ENCODE measurements at regions not wholly inside any gene's neighbourhood (a gene's known extent, or its start where the extent isn't known, plus 50 kb on each side); places are given as distances from the start of the nearest gene placed in this dataset.
"Not testable (repeated sequence)": the region's sequence is repeated elsewhere in the genome, so short reads cannot be mapped to it uniquely, and the experiment has no call there.

DNA sequence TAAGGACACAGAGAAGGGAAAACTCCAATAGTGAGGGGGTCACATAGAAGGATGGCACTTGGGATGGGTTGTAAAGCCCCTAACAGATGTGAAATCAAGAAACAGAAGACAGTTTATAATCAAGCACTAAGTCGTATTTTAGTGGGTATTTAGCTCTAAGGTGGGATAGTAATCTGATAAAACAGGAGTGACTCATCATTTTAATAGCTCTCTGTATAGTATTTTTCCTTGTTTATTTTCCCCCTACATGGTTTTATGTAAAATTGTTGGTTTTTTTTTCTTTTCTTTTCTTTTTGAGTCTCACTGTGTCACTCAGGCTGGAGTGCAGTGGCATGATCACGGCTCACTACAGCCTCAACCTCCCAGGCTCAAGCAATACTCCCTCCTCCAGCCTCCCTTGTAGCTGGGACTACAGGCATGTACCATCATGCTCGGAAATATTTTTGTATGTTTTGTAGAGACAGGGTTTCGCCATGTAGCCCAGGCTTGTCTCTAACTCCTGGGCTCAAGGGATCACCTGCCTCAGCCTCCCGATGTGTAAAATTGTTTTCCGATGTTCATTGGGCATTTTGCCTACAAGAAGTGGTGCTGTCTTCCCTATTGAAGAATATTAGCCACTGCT, 142.6 kb upstream of the SERPINE2 start:
- DNase-seq (ENCODE audit: low read depth in 4 of 4, low spot score in 3 of 4), result no peak

DNA sequence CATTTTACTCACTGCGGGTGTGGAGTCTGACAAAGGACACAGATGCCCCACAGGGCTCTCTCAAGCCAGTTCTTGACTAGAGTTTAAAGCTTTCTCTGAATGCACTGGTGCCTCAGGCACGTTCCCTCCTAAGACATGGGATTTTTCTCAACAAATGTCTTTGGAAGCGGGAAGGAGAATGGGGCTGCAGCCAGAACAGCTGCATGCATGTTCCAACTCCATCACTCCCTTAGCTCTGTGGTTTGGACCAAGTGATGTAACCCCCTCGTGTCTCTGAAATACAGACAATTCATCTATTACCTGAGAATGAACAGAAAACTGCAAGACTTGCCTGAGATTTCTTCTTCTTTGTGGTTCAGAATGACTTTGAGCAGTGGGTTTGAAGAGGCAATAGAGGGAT, 141.7 kb upstream of the SERPINE2 start:
- DNase-seq (ENCODE audit: low read depth in 4 of 4, low spot score in 3 of 4), result no peak

DNA sequence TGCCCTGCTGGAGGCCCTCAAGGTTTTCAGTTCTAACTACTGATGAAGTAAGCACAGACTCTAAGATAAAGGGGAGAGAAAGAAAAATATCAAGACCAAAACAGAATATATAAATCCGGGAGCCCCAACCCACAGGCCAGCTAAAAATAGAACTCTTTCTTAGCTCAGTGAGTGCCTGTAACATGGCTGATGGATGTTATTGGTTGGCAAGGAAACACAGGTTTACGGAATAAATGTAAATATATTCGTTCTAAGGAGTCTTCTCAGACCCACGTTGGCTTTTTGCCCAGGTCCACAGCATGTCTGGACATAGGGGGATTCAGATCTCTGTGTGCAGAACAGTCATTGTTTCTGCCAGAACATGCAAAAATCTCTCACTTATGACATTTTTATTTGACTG, 139.0 kb upstream of the SERPINE2 start:
- peak in 2 of 4 donors; percentile 20 to 27 for DNase-seq (ENCODE audit: low read depth in 4 of 4, low spot score in 3 of 4)

DNA sequence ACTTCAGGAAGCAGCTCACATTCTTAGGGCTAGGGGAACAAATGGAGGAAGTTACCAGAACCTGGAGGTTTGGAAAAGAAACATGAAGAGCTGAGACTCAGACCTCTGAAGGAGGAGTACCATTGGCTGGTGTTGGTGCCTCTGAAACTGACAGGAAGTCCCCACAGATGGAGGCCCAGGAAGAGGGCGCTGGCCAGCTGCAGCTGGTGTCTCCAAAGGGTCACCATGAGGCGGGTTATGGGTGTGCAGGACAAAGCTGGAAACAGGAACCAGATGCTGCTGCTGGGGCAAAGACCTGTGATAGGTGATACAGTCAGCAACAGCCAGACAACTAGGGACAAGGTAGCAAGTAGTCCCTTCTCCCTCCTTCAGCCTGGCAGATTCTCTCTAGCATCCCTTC, 136.5 kb upstream of the SERPINE2 start:
- DNase-seq (ENCODE audit: low read depth in 4 of 4, low spot score in 3 of 4), result no peak

DNA sequence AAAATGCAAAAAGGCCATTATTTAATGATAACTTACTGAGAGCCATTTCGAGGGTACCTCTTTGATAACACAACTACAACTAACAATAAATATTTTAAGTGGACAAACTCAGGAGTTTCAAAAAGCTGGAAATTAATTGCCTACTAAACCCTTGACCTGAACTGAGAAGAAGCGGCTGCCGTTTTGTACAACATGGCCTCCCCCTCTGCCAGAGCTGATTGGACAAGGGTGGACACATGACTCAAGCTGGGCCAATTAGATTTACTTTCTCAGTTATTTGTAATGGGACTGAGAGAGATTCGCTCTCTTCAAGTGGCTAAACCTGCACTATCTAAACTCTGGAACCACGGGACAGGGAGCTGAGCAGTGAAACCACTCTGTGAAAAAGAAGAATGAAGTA, 135.9 kb upstream of the SERPINE2 start:
- peak; percentile 38 to 54 (median 46) for DNase-seq (ENCODE audit: low read depth in 4 of 4, low spot score in 3 of 4)

GRCh38 chr2:224174521-224174920, 135.4 kb upstream of the SERPINE2 start:
- no peak for DNase-seq (ENCODE audit: low read depth in 4 of 4, low spot score in 3 of 4)

DNA sequence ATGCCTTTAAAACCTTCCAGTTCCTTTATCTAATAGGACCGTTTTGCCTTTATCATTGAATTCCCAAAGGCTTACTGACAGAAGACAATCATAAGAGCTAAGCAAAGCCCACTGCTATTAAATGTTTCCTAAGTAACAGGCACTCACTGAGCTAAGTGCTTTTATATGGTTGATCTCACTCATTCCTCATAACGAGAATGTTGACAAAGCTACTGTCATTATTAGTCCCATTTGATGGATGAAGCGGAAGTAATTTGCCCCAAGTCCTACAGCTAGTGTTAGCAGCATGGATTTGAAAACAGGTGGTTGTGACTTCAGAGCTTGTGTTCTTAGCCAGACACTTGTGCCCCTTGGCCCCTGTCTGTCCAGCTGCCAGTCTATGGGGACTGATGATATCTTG, 134.8 kb upstream of the SERPINE2 start:
- no peak for DNase-seq (ENCODE audit: low read depth in 4 of 4, low spot score in 3 of 4)

DNA sequence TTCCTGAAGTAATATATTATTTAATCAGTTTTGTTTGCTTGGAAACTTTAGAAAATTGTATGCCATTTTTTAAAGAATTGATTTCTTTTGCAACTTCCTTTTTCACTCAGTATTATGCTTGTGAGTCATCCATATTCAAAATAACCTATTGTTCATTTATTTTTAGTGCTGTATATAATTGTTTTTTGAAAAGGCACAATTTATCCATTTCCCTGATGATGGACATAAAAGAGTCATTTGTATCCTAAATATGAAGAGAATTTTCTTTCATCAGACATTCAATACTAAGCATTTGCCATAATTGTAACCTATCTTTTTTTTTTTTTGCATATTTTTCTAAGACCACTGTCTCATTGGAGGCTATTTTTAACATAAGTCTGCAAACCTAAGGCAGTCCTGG, 134.1 kb upstream of the SERPINE2 start:
- DNase-seq (ENCODE audit: low read depth in 4 of 4, low spot score in 3 of 4), result no peak

DNA sequence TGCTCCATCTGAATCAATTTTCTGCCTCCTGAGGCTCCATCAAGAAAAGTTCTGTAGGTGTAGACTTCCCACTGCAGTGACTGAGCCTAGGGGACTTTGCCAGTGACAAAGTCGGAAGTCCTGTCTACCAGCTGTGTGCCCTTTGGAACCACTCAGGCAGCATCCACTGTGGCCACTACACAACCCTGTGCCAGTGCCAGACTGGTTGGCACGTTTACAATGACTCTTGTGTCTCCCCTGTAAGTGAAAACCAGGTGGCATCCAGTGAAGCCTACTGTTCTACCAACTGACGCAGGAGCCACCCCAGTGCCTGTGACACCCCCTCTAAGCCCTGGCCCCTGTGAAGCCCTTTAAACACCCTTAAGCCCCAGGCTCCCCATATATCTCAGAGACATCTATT, 132.1 kb upstream of the SERPINE2 start:
- DNase-seq (ENCODE audit: low read depth in 4 of 4, low spot score in 3 of 4), result no peak

GRCh38 chr2:224169847-224170246, 130.8 kb upstream of the SERPINE2 start:
- DNase-seq (ENCODE audit: low read depth in 4 of 4, low spot score in 3 of 4), result no peak

DNA sequence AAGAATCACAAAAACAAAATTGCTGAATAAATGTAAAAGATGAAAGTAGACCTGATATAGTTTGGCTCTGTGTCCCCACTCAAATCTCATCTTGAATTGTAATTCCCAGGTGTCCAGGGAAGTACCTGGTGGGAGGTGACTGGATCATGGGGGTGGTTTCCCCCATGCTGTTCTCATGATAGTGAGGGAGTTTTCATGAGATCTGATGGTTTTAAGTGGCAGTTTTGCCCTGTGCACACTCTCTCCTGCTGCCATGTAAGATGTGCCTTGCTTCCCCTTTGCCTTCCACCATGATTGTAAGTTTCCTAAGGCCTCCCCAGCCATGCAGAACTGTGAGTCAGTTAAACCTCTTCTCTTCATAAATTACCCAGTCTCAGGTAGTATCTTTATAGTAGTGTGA, 128.7 kb upstream of the SERPINE2 start:
- DNase-seq (ENCODE audit: low read depth in 4 of 4, low spot score in 3 of 4), result not testable (repeated sequence)

GRCh38 chr2:224166654-224167053, 127.6 kb upstream of the SERPINE2 start:
- DNase-seq (ENCODE audit: low read depth in 4 of 4, low spot score in 3 of 4), result no peak

- DNase-seq (ENCODE audit: low read depth in 4 of 4, low spot score in 3 of 4), result no peak
Observed at GRCh38 chr2:224165901-224166319, 126.8 kb upstream of the SERPINE2 start.

DNA sequence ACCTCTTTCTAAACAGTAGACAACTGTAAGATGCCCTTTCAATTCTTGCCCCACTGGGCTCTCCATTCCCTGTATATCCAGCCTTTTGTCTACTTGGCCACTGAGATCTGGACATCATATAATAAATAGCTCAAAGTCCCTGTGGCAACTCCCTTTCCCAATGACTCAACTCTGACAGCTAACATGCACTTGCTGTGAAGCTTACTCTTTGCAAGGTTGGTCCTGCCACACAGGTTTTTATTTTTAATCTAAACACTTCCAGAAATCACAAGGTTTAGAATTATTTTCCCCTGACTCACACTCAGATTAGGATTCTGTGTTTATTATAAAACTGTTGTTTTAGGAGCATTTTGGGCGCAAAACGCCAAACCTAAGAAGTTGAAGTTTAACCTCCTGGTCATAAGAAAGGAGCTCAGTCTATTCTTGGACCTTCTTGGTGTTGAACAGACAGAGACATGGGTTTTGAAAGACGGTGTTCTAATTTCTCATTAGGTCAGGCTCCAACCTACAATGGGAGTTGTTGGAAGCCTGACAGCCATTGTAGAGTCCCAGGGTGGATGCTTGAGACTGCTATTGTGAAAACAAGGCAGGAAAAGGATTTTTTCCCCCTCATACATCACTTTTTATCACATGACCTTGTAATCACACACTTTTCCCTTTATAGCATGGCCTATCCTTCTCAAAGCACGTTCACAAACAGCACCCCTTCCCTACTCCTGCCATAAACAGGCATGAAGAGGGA, 124.7 kb upstream of the SERPINE2 start:
- DNase-seq (ENCODE audit: low read depth in 4 of 4, low spot score in 3 of 4), result no peak

DNA sequence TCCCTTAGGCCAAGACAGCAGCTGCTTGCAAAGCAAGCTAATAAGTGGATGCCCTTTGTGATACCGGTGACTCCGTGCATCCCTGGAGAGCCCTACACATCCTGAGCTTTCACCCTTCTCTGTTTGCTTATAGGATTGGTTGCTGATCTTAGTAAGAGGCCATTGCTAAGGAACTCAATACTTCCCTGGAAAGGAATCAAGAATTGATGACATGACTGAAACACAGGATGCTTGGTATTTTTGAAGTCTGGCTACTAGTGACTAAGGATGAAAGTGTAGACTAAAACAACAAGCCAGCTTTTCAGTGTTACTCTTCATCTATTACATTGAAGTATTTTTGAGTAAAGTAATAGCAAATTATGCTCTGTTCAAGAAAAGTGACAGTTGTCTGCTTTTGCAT, 123.0 kb upstream of the SERPINE2 start:
- no peak for DNase-seq (ENCODE audit: low read depth in 4 of 4, low spot score in 3 of 4)

DNA sequence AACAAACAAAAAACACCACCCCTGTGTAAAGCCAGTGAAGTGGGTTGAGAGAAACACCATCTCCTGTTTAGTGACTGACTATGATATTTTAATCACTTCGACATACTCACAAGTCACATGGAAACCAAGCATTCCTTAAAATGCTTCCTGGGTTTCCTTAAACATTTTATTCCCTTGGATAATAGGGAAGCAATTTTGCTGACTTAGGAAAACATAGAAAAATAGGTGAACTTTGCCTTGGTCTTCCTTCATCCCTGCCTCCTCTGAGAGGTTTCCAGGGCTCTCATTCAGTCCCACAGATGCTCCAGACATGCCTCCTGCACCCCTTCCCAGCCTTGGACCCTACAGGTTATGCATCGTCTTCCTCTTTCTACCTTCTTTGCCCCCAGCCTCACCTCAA, 122.6 kb upstream of the SERPINE2 start:
- no peak for DNase-seq (ENCODE audit: low read depth in 4 of 4, low spot score in 3 of 4)

GRCh38 chr2:224160917-224161316, 121.8 kb upstream of the SERPINE2 start:
- no peak for DNase-seq (ENCODE audit: low read depth in 4 of 4, low spot score in 3 of 4)

DNA sequence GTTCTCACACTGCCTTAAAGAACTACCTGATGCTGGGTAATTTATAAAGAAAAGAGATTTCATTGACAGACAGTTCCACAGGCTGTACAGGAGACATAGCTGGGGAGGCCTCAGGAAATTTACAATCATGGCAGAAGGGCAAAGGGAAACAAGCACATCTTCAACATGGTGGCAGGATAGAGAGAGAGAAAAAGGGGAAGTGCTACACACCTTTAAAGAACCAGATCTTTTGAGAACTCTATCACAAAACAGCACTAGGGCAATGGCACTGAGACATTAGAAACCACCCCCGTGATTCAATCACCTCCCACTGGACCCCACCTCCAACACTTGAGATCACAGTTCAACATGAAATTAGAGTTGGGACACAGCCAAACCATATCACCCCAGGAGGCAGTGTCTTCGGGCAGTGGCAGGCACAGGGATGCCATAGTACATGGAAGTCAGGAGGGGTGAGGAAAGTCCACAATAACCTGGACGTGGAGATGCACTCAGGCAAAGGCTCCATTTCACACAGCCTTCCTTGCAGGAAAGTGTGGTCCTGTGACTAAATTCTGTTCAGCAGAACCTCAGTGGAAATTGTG, 120.4 kb upstream of the SERPINE2 start:
- no peak for DNase-seq (ENCODE audit: low read depth in 4 of 4, low spot score in 3 of 4)

- no peak for DNase-seq (ENCODE audit: low read depth in 4 of 4, low spot score in 3 of 4)
Observed at GRCh38 chr2:224158831-224159230, 119.7 kb upstream of the SERPINE2 start.

DNA sequence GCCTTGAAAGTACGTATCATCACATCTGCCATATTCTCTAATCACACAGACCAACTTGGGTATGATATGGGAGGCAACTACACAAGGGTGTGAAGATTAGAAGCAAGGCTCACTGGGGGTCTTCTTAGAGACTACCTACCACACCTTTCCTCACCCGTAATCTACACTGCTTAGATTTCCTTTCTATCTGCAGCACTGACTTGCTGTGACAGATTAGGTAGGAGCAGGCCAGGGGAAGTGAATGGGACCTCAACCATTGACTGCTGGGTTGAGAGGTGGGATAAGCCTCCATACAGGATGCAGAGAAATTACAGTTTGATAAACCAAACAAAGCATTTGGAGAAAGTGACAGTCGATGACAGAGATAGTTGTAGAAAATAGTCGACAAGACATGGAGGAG, 119.0 kb upstream of the SERPINE2 start:
- no peak for DNase-seq (ENCODE audit: low read depth in 4 of 4, low spot score in 3 of 4)

DNA sequence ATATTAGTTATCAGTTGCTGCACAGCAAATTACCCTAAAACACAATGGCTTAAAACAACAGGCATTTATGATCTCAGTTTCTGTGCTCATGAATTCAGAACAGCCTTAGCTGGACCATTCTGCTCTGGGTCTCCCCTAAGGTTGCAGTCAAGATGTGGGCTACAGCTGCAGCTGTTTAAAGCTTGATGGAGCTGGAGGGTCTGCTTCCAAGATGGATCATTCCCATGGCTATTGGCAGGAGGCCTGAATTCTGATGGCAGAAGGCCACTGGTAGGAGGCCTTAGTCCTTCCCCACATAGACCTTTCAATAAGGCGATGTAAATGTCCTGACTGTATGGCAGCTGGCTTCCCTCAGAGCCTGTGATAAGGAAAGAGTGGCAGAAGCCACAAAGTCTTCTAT, 118.6 kb upstream of the SERPINE2 start:
- no peak for DNase-seq (ENCODE audit: low read depth in 4 of 4, low spot score in 3 of 4)

- no peak for DNase-seq (ENCODE audit: low read depth in 4 of 4, low spot score in 3 of 4)
Observed at GRCh38 chr2:224156436-224156835, 117.3 kb upstream of the SERPINE2 start.

Data from left renal pelvis (tissue), 4 donors.